ENCODE measurements at regions not wholly inside any gene's neighbourhood (a gene's known extent, or its start where the extent isn't known, plus 50 kb on each side); places are given as distances from the start of the nearest gene placed in this dataset.

- DNase-seq (ENCODE audit: low read depth in 2 of 2) = no peak
Observed at GRCh38 chr1:56356376-56356990, 222.9 kb downstream of the PLPP3 start.

- no peak for DNase-seq (ENCODE audit: low read depth in 2 of 2)
Observed at GRCh38 chr1:56355918-56356317, 223.4 kb downstream of the PLPP3 start.

- DNase-seq (ENCODE audit: low read depth in 2 of 2) = no peak
Observed at GRCh38 chr1:56355422-56355821, 223.9 kb downstream of the PLPP3 start.

GRCh38 chr1:56345831-56346230, 233.5 kb downstream of the PLPP3 start:
- DNase-seq (ENCODE audit: low read depth in 2 of 2) = peak; percentile 75 to 81

- no peak for DNase-seq (ENCODE audit: low read depth in 2 of 2)
Observed at GRCh38 chr1:56340977-56341376, 238.4 kb downstream of the PLPP3 start.

- DNase-seq (ENCODE audit: low read depth in 2 of 2) = peak in 1 of 2 donors; percentile 42
Observed at GRCh38 chr1:56339786-56340465, 239.4 kb downstream of the PLPP3 start.

- no peak for DNase-seq (ENCODE audit: low read depth in 2 of 2)
Observed at GRCh38 chr1:56339093-56339492, 240.3 kb downstream of the PLPP3 start.

- no peak for DNase-seq (ENCODE audit: low read depth in 2 of 2)
Observed at GRCh38 chr1:56336982-56337381, 242.4 kb downstream of the PLPP3 start.

- DNase-seq (ENCODE audit: low read depth in 2 of 2) = no peak
Observed at GRCh38 chr1:56335394-56335793, 244.0 kb downstream of the PLPP3 start.

- DNase-seq (ENCODE audit: low read depth in 2 of 2) = no peak
Observed at GRCh38 chr1:56334047-56334446, 245.3 kb downstream of the PLPP3 start.

GRCh38 chr1:56333461-56333860, 245.9 kb downstream of the PLPP3 start:
- DNase-seq (ENCODE audit: low read depth in 2 of 2) = no peak

GRCh38 chr1:56331892-56332567, 247.3 kb downstream of the PLPP3 start:
- peak in 1 of 2 donors; percentile 9 for DNase-seq (ENCODE audit: low read depth in 2 of 2)

- DNase-seq (ENCODE audit: low read depth in 2 of 2) = no peak
Observed at GRCh38 chr1:56331207-56331891, 248.0 kb downstream of the PLPP3 start.

- DNase-seq (ENCODE audit: low read depth in 2 of 2) = peak; percentile 49 to 71
Observed at GRCh38 chr1:56330391-56331026, 248.9 kb downstream of the PLPP3 start.

- DNase-seq (ENCODE audit: low read depth in 2 of 2) = no peak
Observed at GRCh38 chr1:56329970-56330369, 249.4 kb downstream of the PLPP3 start.

GRCh38 chr1:56327195-56327594, 252.2 kb downstream of the PLPP3 start:
- DNase-seq (ENCODE audit: low read depth in 2 of 2) = no peak

GRCh38 chr1:56326056-56326455, 253.3 kb downstream of the PLPP3 start:
- DNase-seq (ENCODE audit: low read depth in 2 of 2) = no peak

GRCh38 chr1:56324504-56324903, 254.9 kb downstream of the PLPP3 start:
- DNase-seq (ENCODE audit: low read depth in 2 of 2) = no peak

- DNase-seq (ENCODE audit: low read depth in 2 of 2) = no peak
Observed at GRCh38 chr1:56322211-56322610, 257.2 kb downstream of the PLPP3 start.

GRCh38 chr1:56321150-56321490, 258.2 kb downstream of the PLPP3 start:
- DNase-seq (ENCODE audit: low read depth in 2 of 2) = no peak

GRCh38 chr1:56320464-56321149, 258.8 kb downstream of the PLPP3 start:
- no peak for DNase-seq (ENCODE audit: low read depth in 2 of 2)
